GM21529 (cell line): ENCODE measurements at regions not wholly inside any gene's neighbourhood (a gene's known extent, or its start where the extent isn't known, plus 50 kb on each side); places are given as distances from the start of the nearest gene placed in this dataset.

ENCODE experiments used
- ATAC-seq: cut with Tn5 transposase; IDR thresholded peaks from one replicate; pipeline ENCODE4 v1.9.1; 2021; ENCODE audit not compliant: unreplicated experiment

- ATAC-seq = no peak
Observed at GRCh38 chr1:58909914-58910681, 126.3 kb upstream of the JUN start.

- ATAC-seq = no peak
Observed at GRCh38 chr1:58911841-58912499, 128.1 kb upstream of the JUN start.

GRCh38 chr1:58914925-58915324, 131.1 kb upstream of the JUN start:
- no peak for ATAC-seq

DNA sequence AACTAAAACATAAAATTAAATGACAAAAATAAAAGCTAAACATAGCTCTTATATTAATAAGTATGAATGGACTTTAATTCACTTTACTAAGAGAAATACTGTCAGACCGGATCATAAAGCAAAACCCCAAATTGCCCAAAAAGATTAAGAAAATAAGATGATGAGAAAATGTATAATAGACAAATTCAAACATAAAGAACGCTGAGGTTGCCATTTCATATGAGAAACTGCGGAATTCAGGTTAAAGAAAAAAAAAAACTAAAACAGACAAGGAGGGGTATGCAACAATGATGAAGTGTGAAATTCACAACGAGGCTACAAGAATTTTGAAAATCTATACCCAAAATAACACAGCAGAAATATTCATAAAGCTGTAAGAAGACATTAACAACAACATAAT, 133.6 kb upstream of the JUN start:
- ATAC-seq = no peak

DNA sequence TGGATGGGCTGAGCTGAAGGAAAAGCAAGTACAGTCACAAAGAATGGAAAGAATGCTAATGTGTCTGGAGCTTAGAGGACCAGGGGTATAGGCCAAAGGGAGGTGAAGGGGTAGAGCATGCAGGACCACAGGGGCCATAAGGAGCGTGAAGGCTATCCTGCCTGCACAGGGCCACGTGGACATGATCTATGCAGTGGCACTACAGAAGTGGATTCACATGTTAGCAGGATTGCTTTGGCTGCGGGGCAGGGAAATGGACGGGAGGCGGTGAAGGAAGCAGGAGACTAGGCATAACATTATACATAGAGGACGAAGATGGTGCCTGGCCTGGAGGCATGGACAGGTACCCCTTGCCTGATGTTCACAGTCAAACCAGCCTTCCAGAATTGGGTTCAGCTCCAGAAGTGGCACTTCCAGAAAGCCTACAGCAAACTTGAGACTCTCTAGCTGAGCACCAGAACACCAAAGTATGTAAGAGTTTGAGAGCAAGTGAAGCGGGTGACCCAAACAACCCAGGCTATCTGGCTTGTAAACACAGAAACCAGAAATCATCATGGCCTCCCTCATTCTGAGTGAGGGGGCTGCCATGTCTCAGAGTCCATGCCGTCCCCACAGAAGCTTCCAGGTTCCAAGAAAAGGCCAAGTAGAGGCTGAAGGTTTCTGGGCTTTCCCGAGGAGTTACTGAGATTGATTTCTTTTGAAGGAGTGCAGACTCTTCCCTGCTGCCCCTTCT, 135.5 kb upstream of the JUN start:
- ATAC-seq = no peak

DNA sequence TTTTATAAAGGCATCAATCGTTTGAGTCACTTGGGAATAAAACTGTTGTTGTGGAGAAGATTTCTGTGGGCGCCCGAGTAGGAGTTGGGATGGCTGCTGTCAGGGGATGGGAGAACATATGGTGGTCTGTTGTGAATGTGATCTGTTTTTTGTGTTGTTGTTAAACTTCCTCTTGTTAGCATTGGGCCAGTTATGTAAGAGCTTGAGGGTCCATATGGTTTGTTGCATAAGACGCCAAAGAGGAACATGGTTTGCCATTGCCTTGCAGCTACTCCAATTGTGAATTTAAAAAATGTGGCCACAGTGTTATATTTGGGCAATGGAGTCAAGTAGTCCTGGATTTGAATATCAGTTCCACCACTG, 136.1 kb upstream of the JUN start:
- ATAC-seq = no peak

- ATAC-seq = no peak
Observed at GRCh38 chr1:58921342-58921741, 137.5 kb upstream of the JUN start.

DNA sequence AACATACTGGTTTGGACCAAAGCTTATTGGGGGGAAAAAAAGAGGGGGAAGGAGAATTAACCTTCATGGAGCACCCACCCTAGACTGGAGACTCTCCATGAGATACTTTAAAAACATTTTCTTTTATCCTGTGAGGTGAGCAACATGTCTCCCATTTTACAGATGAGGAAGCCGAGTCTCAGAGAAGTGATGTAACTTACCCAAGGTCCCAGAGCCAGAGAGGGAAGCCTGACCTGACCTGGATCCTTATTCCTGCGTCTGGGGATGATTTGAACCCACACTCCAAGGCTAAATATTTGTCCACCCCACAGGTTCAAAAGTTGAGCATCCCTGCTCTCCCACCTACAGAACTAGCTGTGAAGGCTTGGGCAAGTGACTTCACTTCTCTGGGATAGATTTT, 137.9 kb upstream of the JUN start:
- no peak for ATAC-seq

GRCh38 chr1:58922302-58923089, 138.6 kb upstream of the JUN start:
- ATAC-seq = peak; percentile 93

DNA sequence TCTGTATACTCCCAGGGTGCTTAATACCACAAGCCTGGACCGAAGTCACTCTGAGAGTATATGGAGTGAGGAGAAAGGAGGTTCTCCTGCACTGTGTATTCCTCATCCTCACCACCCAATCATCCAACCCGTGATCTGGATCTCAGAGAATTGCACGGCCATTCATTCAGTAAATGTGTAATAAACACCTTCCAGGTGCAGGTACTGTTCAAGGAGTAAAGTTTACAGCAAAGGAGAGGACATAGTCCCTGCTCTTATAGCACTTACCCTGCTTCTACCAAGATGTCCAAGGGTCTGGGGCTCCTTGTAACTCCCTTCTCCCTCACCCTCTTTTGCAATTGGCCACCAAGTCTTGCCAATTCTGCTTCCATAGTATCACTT, 139.2 kb upstream of the JUN start:
- no peak for ATAC-seq

DNA sequence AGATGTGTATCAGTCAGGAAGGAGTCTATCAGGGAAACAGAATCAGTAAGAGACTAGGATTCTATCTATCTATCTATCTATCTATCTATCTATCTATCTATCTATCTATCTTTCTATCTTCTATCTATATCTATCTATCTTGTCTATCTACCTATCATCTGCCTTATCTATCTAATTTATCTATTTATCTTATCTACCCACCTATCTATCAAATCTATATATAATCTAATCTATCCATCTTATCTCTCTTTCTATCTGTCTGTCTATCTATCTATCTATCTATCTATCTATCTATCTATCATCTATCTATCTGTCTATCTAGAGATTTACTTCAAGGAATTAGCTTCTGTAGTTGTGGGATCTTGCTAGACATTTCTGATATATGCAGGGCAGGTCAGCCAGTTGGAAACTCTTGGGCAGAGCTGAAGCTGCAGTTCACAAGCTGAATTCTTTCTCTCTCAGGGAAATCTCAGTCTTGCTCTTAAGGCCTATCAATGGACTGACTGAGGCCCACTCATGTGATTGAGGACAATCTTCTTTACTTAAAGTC, 140.2 kb upstream of the JUN start:
- no peak for ATAC-seq

DNA sequence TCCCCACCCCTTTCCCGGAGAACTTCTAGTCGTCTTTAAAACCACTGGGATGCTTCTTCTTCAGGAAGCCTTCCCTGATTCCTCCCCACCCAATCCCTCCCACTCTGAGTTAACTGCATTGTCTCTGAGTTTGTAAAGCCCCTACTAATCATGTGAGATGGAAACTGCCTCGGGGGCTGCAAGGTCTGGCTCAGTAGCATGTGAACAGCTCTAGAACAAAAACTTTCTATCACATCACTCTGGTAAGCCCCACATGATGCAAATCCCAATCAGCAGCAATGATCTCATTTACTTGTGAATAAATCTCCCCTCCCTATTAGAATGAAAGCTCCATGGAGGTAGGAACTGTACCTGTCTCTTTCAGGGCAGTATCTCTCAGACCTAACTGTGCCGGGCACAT, 141.0 kb upstream of the JUN start:
- no peak for ATAC-seq

DNA sequence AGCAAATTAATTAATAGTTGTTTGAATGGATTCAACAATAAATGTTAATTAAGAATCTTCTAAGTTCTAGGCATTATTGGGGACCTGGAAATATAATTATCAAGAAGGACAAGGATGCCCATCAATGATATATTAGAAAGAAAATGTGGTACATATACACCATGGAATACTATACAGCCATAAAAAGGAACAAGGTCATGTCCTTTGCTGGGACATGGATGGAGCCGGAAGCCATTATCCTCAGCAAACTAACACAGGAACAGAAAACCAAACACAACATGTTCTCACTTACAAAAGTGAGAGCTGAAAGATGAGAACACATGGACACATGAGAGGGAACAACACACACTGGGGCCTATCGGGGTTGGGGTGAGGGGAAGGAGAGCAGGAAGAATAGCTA, 141.4 kb upstream of the JUN start:
- ATAC-seq = no peak

GRCh38 chr1:58926152-58926551, 142.3 kb upstream of the JUN start:
- no peak for ATAC-seq

GRCh38 chr1:58927041-58927721, 143.3 kb upstream of the JUN start:
- no peak for ATAC-seq

GRCh38 chr1:58927722-58928085, 143.9 kb upstream of the JUN start:
- ATAC-seq = no peak

- no peak for ATAC-seq
Observed at GRCh38 chr1:58928514-58928913, 144.7 kb upstream of the JUN start.

DNA sequence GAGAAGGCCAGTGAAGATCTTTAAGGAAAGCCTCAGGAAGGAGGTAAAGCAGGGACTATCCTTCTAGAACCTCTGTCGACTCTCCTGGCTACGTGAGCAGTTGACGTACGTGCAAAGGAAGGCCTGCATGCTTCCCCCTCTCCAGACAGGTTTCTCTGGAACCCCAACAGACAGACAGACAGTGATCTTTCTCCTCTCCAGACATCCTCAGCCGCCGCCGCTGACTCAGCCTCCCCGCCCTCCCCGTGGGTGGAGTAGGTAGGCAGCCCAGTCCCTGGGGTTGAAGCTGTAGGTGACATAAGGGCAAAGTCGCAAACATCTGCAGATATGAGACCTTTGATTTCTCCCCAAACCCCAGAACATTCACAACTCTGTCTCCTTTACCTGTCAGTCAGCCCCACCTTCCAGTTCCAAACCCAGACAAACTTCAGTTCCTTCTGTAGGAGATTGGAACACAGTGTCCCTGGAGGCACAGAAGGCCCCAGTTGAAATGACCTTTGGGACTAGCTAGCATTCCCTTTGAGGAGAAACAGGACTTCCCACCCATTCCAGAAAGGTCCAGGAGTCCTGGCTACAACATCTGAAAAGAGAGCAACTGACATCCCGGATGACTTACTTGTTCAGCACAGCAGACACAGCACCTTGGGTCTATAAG, 146.0 kb upstream of the JUN start:
- no peak for ATAC-seq

GRCh38 chr1:58931024-58931423, 147.2 kb upstream of the JUN start:
- no peak for ATAC-seq

GRCh38 chr1:58931756-58932155, 147.9 kb upstream of the JUN start:
- ATAC-seq = no peak
